Parathyroid adenoma (tissue), 2 donors: ENCODE measurements at regions not wholly inside any gene's neighbourhood (a gene's known extent, or its start where the extent isn't known, plus 50 kb on each side); places are given as distances from the start of the nearest gene placed in this dataset.

Experiments
- H2AFZ ChIP-seq: fragments of 300-600 bp; sonication (generic); one replicate; pipeline ENCODE4 v1.7.0; 2017; ENCODE audit warnings: antibody characterized with exemption, mild to moderate bottlenecking
- H3K27ac ChIP-seq: fragments of 300-600 bp; sonication (generic); one replicate; pipeline ENCODE4 v1.7.0; 2017
- H3K27me3 ChIP-seq: fragments of 300-600 bp; sonication (generic); one replicate; pipeline ENCODE4 v1.7.0; 2017; ENCODE audit warnings: low read length; ENCODE audit not compliant: control insufficient read depth, insufficient read depth
- H3K36me3 ChIP-seq: fragments of 300-600 bp; sonication (generic); one replicate; pipeline ENCODE4 v1.7.0; 2017; ENCODE audit warnings: low read length; ENCODE audit not compliant: control insufficient read depth, insufficient read depth
- H3K4me1 ChIP-seq: fragments of 300-600 bp; sonication (generic); one replicate; pipeline ENCODE4 v1.7.0; 2017; ENCODE audit warnings: control low read depth
- H3K4me2 ChIP-seq: fragments of 300-600 bp; sonication (generic); one replicate; pipeline ENCODE4 v1.7.0; 2017; ENCODE audit warnings: low read length
- H3K4me3 ChIP-seq: fragments of 300-600 bp; sonication (generic); one replicate; pipeline ENCODE4 v1.7.0; 2017; ENCODE audit warnings: low read depth, low read length
- H3K79me2 ChIP-seq: fragments of 300-600 bp; sonication (generic); one replicate; pipeline ENCODE4 v1.7.0; 2017; ENCODE audit warnings: control low read depth
- H3K9ac ChIP-seq: fragments of 300-600 bp; sonication (generic); one replicate; pipeline ENCODE4 v1.7.0; 2017; ENCODE audit warnings: mild to moderate bottlenecking
- H3K9me3 ChIP-seq: fragments of 300-600 bp; sonication (generic); one replicate; pipeline ENCODE4 v1.7.0; 2017; ENCODE audit warnings: low read length; ENCODE audit not compliant: control insufficient read depth
- TF ChIP-seq, protein P1 (sequence below): fragments of 300-600 bp; sonication (generic); IDR thresholded peaks from one replicate; pipeline ENCODE4 v1.7.0; 2017; ENCODE audit warnings: antibody characterized with exemption, mild to moderate bottlenecking
- donor health status: primary hyperparathyroidism.

DNA sequence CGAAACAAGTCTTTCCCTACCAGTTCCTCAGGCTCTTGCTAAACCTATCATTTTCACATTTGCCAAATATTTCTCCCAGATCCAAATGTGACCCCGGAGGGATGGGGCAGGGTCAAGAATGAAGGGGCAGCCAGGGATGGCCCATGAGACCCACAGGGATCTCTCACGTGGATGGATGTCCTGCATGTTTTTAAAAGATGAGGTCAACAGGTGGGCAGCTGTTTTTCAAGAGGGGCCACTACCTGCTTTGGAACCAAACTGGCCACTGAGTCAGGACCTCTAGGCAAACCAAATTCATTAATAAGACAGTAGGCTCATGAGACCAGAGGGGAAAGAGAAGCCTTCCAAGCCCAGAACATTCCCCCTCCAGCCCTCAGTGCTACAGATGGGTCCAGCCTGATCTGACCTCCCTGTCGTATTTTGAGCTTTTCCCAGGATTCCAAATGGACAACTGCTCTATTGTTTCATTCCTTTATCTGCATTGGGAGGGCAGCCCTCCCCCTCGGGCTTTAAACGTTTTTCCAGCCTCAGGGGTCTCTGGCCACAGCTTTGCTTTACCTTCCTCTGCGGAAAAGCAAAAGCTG, 252.5 kb upstream of the IRF2BP2 start:
- Histone ChIP-seq H3K9ac (no peak overlapping the region), H3K36me3 (no peaks in the 10 kb centered on the region), H3K27ac (peak overlapping the region; percentile 60), H3K27me3 (no peaks in the 10 kb centered on the region), H3K4me2 (no peak overlapping the region), H2AFZ (peak overlapping the region; percentile 53), H3K9me3 (no peaks in the 10 kb centered on the region), H3K4me3 (no peak overlapping the region), H3K4me1 (peaks cover 3% of the 10 kb centered on the region), H3K79me2 (no peaks in the 10 kb centered on the region)
- TF ChIP-seq, protein P1, sequence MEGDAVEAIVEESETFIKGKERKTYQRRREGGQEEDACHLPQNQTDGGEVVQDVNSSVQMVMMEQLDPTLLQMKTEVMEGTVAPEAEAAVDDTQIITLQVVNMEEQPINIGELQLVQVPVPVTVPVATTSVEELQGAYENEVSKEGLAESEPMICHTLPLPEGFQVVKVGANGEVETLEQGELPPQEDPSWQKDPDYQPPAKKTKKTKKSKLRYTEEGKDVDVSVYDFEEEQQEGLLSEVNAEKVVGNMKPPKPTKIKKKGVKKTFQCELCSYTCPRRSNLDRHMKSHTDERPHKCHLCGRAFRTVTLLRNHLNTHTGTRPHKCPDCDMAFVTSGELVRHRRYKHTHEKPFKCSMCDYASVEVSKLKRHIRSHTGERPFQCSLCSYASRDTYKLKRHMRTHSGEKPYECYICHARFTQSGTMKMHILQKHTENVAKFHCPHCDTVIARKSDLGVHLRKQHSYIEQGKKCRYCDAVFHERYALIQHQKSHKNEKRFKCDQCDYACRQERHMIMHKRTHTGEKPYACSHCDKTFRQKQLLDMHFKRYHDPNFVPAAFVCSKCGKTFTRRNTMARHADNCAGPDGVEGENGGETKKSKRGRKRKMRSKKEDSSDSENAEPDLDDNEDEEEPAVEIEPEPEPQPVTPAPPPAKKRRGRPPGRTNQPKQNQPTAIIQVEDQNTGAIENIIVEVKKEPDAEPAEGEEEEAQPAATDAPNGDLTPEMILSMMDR: no peak

DNA sequence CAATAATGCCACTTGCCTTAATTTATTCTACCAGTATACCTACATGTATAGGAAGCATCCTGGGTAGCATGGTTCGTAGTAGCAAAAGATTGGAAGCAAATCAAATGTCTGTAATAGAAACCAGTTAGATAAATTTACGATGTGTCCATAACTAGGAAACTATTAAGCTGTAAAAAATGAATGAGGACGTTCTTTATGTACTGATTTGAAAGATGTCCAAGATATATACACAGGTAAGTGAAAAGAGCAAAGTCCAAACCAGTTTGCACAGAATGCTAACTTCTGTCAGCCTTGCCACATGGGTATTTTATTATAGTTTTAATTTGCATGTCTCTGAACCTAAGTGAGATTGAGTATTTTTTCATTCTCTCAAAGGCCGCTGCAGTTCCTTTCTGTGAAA, 251.8 kb upstream of the IRF2BP2 start:
- TF ChIP-seq, protein P1: no peak
- Histone ChIP-seq H3K27me3 (no peaks in the 10 kb centered on the region), H3K4me2 (no peak overlapping the region), H2AFZ (no peak overlapping the region), H3K27ac (no peak overlapping the region), H3K9ac (no peak overlapping the region), H3K36me3 (no peaks in the 10 kb centered on the region), H3K9me3 (no peaks in the 10 kb centered on the region), H3K4me1 (peaks cover 3% of the 10 kb centered on the region), H3K79me2 (no peaks in the 10 kb centered on the region), H3K4me3 (no peak overlapping the region)

DNA sequence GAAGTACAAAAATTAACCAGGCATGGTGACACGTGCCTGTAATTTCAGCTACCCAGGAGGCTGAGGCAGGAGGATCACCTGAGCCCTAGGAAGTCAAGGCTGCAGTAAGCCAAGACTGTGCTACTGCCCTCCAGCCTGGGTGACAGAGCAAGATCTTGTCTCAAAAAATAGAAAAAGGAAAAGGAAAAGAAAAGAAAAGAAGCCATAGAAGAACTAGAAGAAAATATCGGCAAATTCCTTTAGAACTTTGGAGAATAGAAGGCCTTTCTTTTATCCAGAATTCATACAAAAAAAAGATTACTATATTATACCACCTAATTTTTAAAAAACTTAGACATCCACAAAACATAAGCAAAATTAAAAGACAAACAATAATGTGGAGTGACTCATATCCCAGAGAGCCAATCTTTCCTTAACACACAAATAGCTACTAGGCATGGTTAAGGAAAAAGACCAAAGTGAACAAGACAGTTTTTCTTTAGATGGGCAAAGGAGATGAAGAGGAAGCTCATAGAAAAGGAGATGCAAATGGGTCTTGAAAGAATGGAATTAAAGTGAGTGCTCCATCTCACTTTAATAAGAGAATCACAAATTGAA, 251.1 kb upstream of the IRF2BP2 start:
- no peak overlapping the region for H3K27ac ChIP-seq
- H2AFZ ChIP-seq: no peak overlapping the region
- peaks cover 3% of the 10 kb centered on the region for H3K4me1 ChIP-seq
- TF ChIP-seq, protein P1: no peak
- no peak overlapping the region for H3K4me3 ChIP-seq
- H3K36me3 ChIP-seq: no peaks in the 10 kb centered on the region
- H3K9ac ChIP-seq: no peak overlapping the region
- H3K9me3 ChIP-seq: no peaks in the 10 kb centered on the region
- H3K79me2 ChIP-seq: no peaks in the 10 kb centered on the region
- H3K4me2 ChIP-seq: no peak overlapping the region
- H3K27me3 ChIP-seq: no peaks in the 10 kb centered on the region

DNA sequence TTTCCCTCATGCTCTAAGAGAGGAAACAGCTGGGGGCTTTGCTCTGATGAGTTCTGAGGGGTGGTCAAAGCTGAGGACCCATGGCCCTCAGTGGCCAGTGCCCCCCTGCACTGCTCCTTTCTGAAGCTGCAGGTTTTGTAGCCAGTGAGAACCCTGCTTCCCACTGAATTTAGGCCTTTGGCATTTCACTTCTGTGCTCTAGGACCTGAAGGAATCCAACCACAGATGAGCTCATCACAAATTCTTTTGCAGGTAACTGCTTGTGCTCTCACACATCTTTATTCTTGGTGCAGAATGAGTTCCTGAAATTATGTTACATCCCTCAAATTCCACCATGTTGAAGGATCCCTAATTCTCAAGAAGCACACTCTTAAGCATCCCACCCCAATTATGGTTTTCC, 248.7 kb upstream of the IRF2BP2 start:
- H3K27ac ChIP-seq: no peak overlapping the region
- no peaks in the 10 kb centered on the region for H3K36me3 ChIP-seq
- no peak overlapping the region for H2AFZ ChIP-seq
- H3K4me1 ChIP-seq: peaks cover 3% of the 10 kb centered on the region
- no peaks in the 10 kb centered on the region for H3K79me2 ChIP-seq
- H3K9ac ChIP-seq: no peak overlapping the region
- no peaks in the 10 kb centered on the region for H3K9me3 ChIP-seq
- H3K4me2 ChIP-seq: no peak overlapping the region
- H3K4me3 ChIP-seq: no peak overlapping the region
- no peaks in the 10 kb centered on the region for H3K27me3 ChIP-seq
- TF ChIP-seq, protein P1: no peak

DNA sequence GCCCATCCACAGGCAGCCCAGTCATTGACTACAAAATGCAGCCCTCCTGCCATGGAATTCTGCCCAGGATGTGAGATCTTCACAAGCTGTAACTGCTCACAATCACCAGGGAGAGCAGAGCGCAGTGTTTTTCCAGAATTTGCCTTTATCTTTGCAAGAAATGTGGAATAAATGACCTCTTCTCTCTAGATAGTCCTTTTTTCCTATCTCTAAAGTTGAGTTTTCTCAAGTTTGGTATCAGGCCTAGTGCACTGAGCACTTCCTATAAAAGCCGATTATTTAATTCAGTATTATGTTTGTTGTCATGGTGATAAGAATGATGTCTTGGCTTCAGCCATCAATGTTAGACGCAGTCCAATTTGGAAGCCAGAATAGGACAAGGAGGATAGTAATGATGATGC, 246.9 kb upstream of the IRF2BP2 start:
- H3K36me3 ChIP-seq: no peaks in the 10 kb centered on the region
- no peak overlapping the region for H3K27ac ChIP-seq
- no peak overlapping the region for H3K4me2 ChIP-seq
- H3K79me2 ChIP-seq: no peaks in the 10 kb centered on the region
- no peak overlapping the region for H2AFZ ChIP-seq
- no peaks in the 10 kb centered on the region for H3K27me3 ChIP-seq
- H3K9ac ChIP-seq: no peak overlapping the region
- H3K4me3 ChIP-seq: no peak overlapping the region
- no peaks in the 10 kb centered on the region for H3K9me3 ChIP-seq
- H3K4me1 ChIP-seq: no peaks in the 10 kb centered on the region
- TF ChIP-seq, protein P1: no peak
